ENCODE measurements at regions not wholly inside any gene's neighbourhood (a gene's known extent, or its start where the extent isn't known, plus 50 kb on each side); places are given as distances from the start of the nearest gene placed in this dataset.

GRCh38 chr12:28948685-28949084, 200.4 kb upstream of the FAR2 start:
- no peak for DNase-seq (ENCODE audit: low spot score)
- TF ChIP-seq CTCF (IDR thresholded peaks at IDR 0.05; ENCODE audit: unreplicated experiment), result no peak
- Mint-ChIP-seq H3K4me1 (ENCODE audit: unreplicated experiment) (no peaks in the 10 kb centered on the region), H3K27ac (ENCODE audit: unreplicated experiment) (no peak overlapping the region), H3K4me3 (ENCODE audit: unreplicated experiment) (no peak overlapping the region), H3K9me3 (ENCODE audit: unreplicated experiment) (no peaks in the 10 kb centered on the region), H3K27me3 (ENCODE audit: unreplicated experiment) (no peaks in the 10 kb centered on the region), H3K36me3 (ENCODE audit: low read depth, unreplicated experiment) (no peaks in the 10 kb centered on the region)

DNA sequence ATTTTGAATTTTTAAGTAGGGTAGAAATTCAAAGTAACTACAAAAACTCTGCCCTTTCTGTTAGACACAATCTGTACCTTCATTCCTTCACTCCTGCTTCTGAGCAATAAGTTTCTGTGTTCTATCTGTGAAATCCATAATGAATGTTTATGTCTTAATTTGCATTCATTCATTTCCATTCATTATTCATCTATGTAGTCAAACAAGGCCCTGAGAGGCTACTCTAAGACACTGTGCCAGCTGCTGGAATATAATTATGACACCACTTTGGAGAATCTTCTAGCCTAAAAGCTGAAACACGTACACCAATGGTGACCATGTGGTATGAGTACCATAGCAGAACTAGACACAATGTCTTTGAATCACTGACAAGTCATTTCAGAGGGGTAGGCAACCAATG, 199.9 kb upstream of the FAR2 start:
- Mint-ChIP-seq H3K4me1 (ENCODE audit: unreplicated experiment) (no peaks in the 10 kb centered on the region), H3K4me3 (ENCODE audit: unreplicated experiment) (no peak overlapping the region), H3K27me3 (ENCODE audit: unreplicated experiment) (no peaks in the 10 kb centered on the region), H3K27ac (ENCODE audit: unreplicated experiment) (no peak overlapping the region), H3K9me3 (ENCODE audit: unreplicated experiment) (no peaks in the 10 kb centered on the region), H3K36me3 (ENCODE audit: low read depth, unreplicated experiment) (no peaks in the 10 kb centered on the region)
- TF ChIP-seq CTCF (IDR thresholded peaks at IDR 0.05; ENCODE audit: unreplicated experiment), result no peak
- DNase-seq (ENCODE audit: low spot score), result no peak

DNA sequence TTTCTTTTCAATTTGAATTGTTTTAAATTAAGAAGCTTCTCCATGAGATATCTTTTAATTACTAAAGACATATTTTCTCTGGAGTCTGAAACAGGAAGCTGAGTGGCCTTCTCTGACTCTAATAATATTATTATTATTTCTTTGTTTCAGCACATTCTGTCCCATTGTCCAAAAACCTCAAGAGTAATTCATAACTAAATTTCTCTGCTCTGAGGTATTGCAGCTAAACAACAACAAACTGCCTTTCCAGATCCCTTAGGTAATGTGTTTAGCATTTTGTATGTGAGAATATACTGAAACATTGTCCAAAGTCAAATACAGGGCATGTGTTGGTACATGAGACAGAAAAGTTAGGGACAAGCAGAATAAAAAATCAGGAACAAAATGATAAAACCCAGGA, 199.0 kb upstream of the FAR2 start:
- Mint-ChIP-seq H3K4me3 (ENCODE audit: unreplicated experiment) (no peak overlapping the region), H3K9me3 (ENCODE audit: unreplicated experiment) (no peaks in the 10 kb centered on the region), H3K4me1 (ENCODE audit: unreplicated experiment) (no peaks in the 10 kb centered on the region), H3K27ac (ENCODE audit: unreplicated experiment) (no peak overlapping the region), H3K27me3 (ENCODE audit: unreplicated experiment) (no peaks in the 10 kb centered on the region), H3K36me3 (ENCODE audit: low read depth, unreplicated experiment) (no peaks in the 10 kb centered on the region)
- no peak for DNase-seq (ENCODE audit: low spot score)
- no peak for TF ChIP-seq CTCF (IDR thresholded peaks at IDR 0.05; ENCODE audit: unreplicated experiment)

GRCh38 chr12:28951935-28952334, 197.1 kb upstream of the FAR2 start:
- Mint-ChIP-seq H3K27me3 (ENCODE audit: unreplicated experiment) (no peaks in the 10 kb centered on the region), H3K27ac (ENCODE audit: unreplicated experiment) (no peak overlapping the region), H3K36me3 (ENCODE audit: low read depth, unreplicated experiment) (no peaks in the 10 kb centered on the region), H3K4me3 (ENCODE audit: unreplicated experiment) (no peak overlapping the region), H3K4me1 (ENCODE audit: unreplicated experiment) (no peaks in the 10 kb centered on the region), H3K9me3 (ENCODE audit: unreplicated experiment) (no peaks in the 10 kb centered on the region)
- no peak for TF ChIP-seq CTCF (IDR thresholded peaks at IDR 0.05; ENCODE audit: unreplicated experiment)
- no peak for DNase-seq (ENCODE audit: low spot score)

DNA sequence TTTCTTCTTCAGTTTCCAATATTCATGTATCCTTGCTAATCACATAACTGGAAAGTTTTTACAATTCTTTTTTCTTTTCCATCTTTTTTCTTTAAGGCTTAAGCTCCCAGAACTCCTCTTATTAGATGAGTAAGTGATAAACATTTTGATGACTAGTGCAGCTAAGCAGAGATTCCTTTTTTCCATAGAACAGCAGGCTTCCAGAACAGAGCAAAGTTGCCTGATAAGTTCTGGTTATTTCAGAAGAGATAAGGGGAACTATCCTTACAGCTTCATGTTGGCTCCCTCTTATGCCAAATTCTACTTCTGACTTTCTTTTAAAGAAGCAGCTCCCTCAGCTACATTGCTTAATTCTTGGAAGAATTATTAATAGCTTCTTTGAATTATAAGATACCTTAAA, 194.7 kb upstream of the FAR2 start:
- no peaks in the 10 kb centered on the region for H3K9me3 Mint-ChIP-seq (ENCODE audit: unreplicated experiment)

More for the DNA sequence above, 194.7 kb upstream of the FAR2 start:
- Mint-ChIP-seq H3K27ac (ENCODE audit: unreplicated experiment) (no peak overlapping the region), H3K27me3 (ENCODE audit: unreplicated experiment) (no peaks in the 10 kb centered on the region), H3K4me3 (ENCODE audit: unreplicated experiment) (no peak overlapping the region), H3K4me1 (ENCODE audit: unreplicated experiment) (no peaks in the 10 kb centered on the region), H3K36me3 (ENCODE audit: low read depth, unreplicated experiment) (no peaks in the 10 kb centered on the region)
- DNase-seq (ENCODE audit: low spot score), result no peak
- TF ChIP-seq CTCF (IDR thresholded peaks at IDR 0.05; ENCODE audit: unreplicated experiment), result no peak

Measured in endothelial cell (in vitro differentiated cells).